ENCODE measurements at regions not wholly inside any gene's neighbourhood (a gene's known extent, or its start where the extent isn't known, plus 50 kb on each side); places are given as distances from the start of the nearest gene placed in this dataset.

GRCh38 chr18:46386788-46387187 lies 270.2 kb downstream of the LOXHD1 start:
- no peak overlapping the region for H2AFZ ChIP-seq (ENCODE audit: low read length)
- peak overlapping the region in 1 of 2 donors; percentile 32 for H3K4me3 ChIP-seq (ENCODE audit: low read length in 2 of 2)
- no peak overlapping the region for H3K14ac ChIP-seq (ENCODE audit: low read length)
- DNase-seq (ENCODE audit: low spot score) = no peak
- peaks cover 5 to 30% of the 10 kb centered on the region in 2 donors for H3K36me3 ChIP-seq (replicated peaks in 1 of 2; ENCODE audit: control insufficient read depth in 2 of 2, insufficient read depth in 2 of 2, low read length in 2 of 2)
- no peak overlapping the region for H2BK5ac ChIP-seq (ENCODE audit: low read length)
- no CpG with 5 or more reads among the region's 5 CpGs for WGBS, 2 donors (ENCODE audit: extremely low coverage in 2 of 2, insufficient read length in 2 of 2, insufficient replicate concordance in 1 of 2)
- H3K27ac ChIP-seq (replicated peaks; ENCODE audit: low read length) = no peak overlapping the region
- H2BK12ac ChIP-seq (ENCODE audit: low read length) = no peak overlapping the region
- no peak overlapping the region for H2BK120ac ChIP-seq (ENCODE audit: low read depth, low read length)
- no peak overlapping the region for H2BK15ac ChIP-seq (ENCODE audit: low read length)
- no peaks in the 10 kb centered on the region for H3K27me3 ChIP-seq (ENCODE audit: control insufficient read depth in 3 of 3, insufficient read depth in 3 of 3, low read depth in 1 of 3, low read length in 3 of 3)
- H3K4me1 ChIP-seq (ENCODE audit: control insufficient read depth in 2 of 2, insufficient read depth in 1 of 2, low read depth in 1 of 2, low read length in 2 of 2) = peaks cover 7 to 9% of the 10 kb centered on the region in 2 donors
- no peak overlapping the region for H3K4ac ChIP-seq (ENCODE audit: low read length)
- no peak overlapping the region for H3K23ac ChIP-seq (ENCODE audit: low read depth, low read length, poor library complexity)
- H3K79me1 ChIP-seq (ENCODE audit: low read depth, low read length) = peaks cover 8% of the 10 kb centered on the region
- no peak overlapping the region for H3K4me2 ChIP-seq (ENCODE audit: insufficient read depth, low read length, poor library complexity, severe bottlenecking)
- H3K18ac ChIP-seq (ENCODE audit: low read length) = peak overlapping the region; percentile 21
- no peak overlapping the region for H2AK5ac ChIP-seq (ENCODE audit: low read depth, low read length)
- no peak overlapping the region for H4K8ac ChIP-seq (ENCODE audit: low read depth, low read length)
- H4K91ac ChIP-seq (ENCODE audit: low read depth, low read length, poor library complexity) = no peak overlapping the region
- peaks cover 0 to 2% of the 10 kb centered on the region in 2 donors for H3K9me3 ChIP-seq (replicated peaks in 1 of 2; ENCODE audit: control insufficient read depth in 2 of 2, insufficient read depth in 1 of 2, low read depth in 1 of 2, low read length in 2 of 2)
- H3K9ac ChIP-seq (ENCODE audit: low read depth, low read length, poor library complexity) = no peak overlapping the region

DNA sequence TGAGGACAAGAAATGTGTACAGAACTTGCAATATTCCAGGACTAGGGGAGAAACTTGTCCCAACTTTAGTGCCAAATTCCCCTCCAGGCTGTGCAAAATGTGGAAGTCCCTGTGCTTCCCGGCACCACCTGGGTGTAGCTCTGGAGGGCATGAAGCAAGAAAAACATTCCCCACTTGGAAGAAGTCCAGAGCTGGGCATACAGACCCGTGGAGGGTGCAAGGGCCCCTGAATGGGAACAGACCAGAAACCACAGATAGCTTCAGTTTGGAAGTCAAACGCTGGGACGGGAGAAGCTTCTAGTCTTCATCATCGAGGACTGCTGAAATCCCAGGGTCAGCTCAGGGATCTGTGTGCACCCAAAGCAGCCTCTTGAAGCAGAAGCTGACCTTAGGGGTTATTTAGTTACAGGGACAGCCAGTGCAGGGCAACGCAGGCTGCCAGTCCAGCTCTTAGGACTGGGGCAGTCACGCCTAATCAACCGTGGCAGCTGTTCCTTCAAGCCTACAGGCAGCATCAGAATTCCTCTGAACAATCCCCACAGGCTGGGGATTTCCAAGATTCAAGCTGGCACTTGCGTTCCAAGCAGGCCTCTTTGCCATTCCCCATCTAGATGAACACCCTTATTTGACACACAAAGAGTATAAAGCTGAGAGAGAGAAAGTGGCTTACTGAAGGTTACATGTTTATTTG lies 269.4 kb downstream of the LOXHD1 start:
- Histone ChIP-seq H3K4me1 (ENCODE audit: control insufficient read depth in 2 of 2, insufficient read depth in 1 of 2, low read depth in 1 of 2, low read length in 2 of 2) (peaks cover 7 to 9% of the 10 kb centered on the region in 2 donors), H3K4me3 (ENCODE audit: low read length in 2 of 2) (no peak overlapping the region), H3K4ac (ENCODE audit: low read length) (no peak overlapping the region), H3K27me3 (ENCODE audit: control insufficient read depth in 3 of 3, insufficient read depth in 3 of 3, low read depth in 1 of 3, low read length in 3 of 3) (no peaks in the 10 kb centered on the region), H3K79me1 (ENCODE audit: low read depth, low read length) (peaks cover 11% of the 10 kb centered on the region), H3K18ac (ENCODE audit: low read length) (no peak overlapping the region), H3K36me3 (replicated peaks in 1 of 2; ENCODE audit: control insufficient read depth in 2 of 2, insufficient read depth in 2 of 2, low read length in 2 of 2) (peaks cover 7 to 36% of the 10 kb centered on the region in 2 donors), H3K14ac (ENCODE audit: low read length) (no peak overlapping the region), H4K91ac (ENCODE audit: low read depth, low read length, poor library complexity) (no peak overlapping the region), H3K23ac (ENCODE audit: low read depth, low read length, poor library complexity) (no peak overlapping the region), H3K9ac (ENCODE audit: low read depth, low read length, poor library complexity) (no peak overlapping the region), H2BK5ac (ENCODE audit: low read length) (no peak overlapping the region), H2BK12ac (ENCODE audit: low read length) (no peak overlapping the region), H3K27ac (replicated peaks; ENCODE audit: low read length) (no peak overlapping the region), H2BK120ac (ENCODE audit: low read depth, low read length) (no peak overlapping the region), H3K9me3 (replicated peaks in 1 of 2; ENCODE audit: control insufficient read depth in 2 of 2, insufficient read depth in 1 of 2, low read depth in 1 of 2, low read length in 2 of 2) (peaks cover 0 to 2% of the 10 kb centered on the region in 2 donors), H4K8ac (ENCODE audit: low read depth, low read length) (no peak overlapping the region), H2AK5ac (ENCODE audit: low read depth, low read length) (no peak overlapping the region), H2AFZ (ENCODE audit: low read length) (no peak overlapping the region), H3K4me2 (ENCODE audit: insufficient read depth, low read length, poor library complexity, severe bottlenecking) (no peak overlapping the region), H2BK15ac (ENCODE audit: low read length) (no peak overlapping the region)
- no peak for DNase-seq (ENCODE audit: low spot score)
- no CpG with 5 or more reads among the region's 9 CpGs for WGBS, 2 donors (ENCODE audit: extremely low coverage in 2 of 2, insufficient read length in 2 of 2, insufficient replicate concordance in 1 of 2)

DNA sequence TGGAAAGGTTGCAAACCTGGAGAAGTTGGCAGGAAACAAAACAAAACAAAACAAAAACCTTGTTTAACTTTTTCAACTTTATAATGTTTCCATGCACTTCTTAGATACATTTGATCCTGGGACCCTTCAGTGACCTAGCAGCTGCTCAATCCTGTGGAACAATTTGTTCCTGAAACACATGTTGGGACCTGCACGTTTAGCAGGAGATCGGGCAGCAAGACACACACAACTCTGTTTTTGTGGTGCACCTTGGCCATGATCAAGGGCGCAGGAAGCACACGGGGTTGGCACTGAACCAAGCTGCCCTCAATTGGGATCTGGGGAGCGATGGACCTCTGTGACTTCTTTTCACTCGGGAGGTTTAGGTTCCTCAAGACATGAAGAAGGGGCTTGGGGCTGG lies 268.7 kb downstream of the LOXHD1 start:
- Histone ChIP-seq H3K18ac (ENCODE audit: low read length) (no peak overlapping the region), H2AK5ac (ENCODE audit: low read depth, low read length) (no peak overlapping the region), H3K4ac (ENCODE audit: low read length) (no peak overlapping the region), H2BK120ac (ENCODE audit: low read depth, low read length) (no peak overlapping the region), H3K4me1 (ENCODE audit: control insufficient read depth in 2 of 2, insufficient read depth in 1 of 2, low read depth in 1 of 2, low read length in 2 of 2) (peaks cover 7 to 9% of the 10 kb centered on the region in 2 donors), H3K23ac (ENCODE audit: low read depth, low read length, poor library complexity) (no peak overlapping the region), H2BK15ac (ENCODE audit: low read length) (no peak overlapping the region), H3K9ac (ENCODE audit: low read depth, low read length, poor library complexity) (no peak overlapping the region), H3K4me3 (ENCODE audit: low read length in 2 of 2) (no peak overlapping the region), H3K9me3 (replicated peaks in 1 of 2; ENCODE audit: control insufficient read depth in 2 of 2, insufficient read depth in 1 of 2, low read depth in 1 of 2, low read length in 2 of 2) (no peaks in the 10 kb centered on the region), H2BK12ac (ENCODE audit: low read length) (no peak overlapping the region), H4K91ac (ENCODE audit: low read depth, low read length, poor library complexity) (no peak overlapping the region), H4K8ac (ENCODE audit: low read depth, low read length) (no peak overlapping the region), H3K79me1 (ENCODE audit: low read depth, low read length) (peaks cover 9% of the 10 kb centered on the region), H3K36me3 (replicated peaks in 1 of 2; ENCODE audit: control insufficient read depth in 2 of 2, insufficient read depth in 2 of 2, low read length in 2 of 2) (peaks cover 6 to 37% of the 10 kb centered on the region in 2 donors), H3K27ac (replicated peaks; ENCODE audit: low read length) (no peak overlapping the region), H3K27me3 (ENCODE audit: control insufficient read depth in 3 of 3, insufficient read depth in 3 of 3, low read depth in 1 of 3, low read length in 3 of 3) (no peaks in the 10 kb centered on the region), H3K4me2 (ENCODE audit: insufficient read depth, low read length, poor library complexity, severe bottlenecking) (no peak overlapping the region), H2BK5ac (ENCODE audit: low read length) (no peak overlapping the region), H2AFZ (ENCODE audit: low read length) (no peak overlapping the region), H3K14ac (ENCODE audit: low read length) (no peak overlapping the region)
- no peak for DNase-seq (ENCODE audit: low spot score)
- no CpG with 5 or more reads among the region's 6 CpGs for WGBS, 2 donors (ENCODE audit: extremely low coverage in 2 of 2, insufficient read length in 2 of 2, insufficient replicate concordance in 1 of 2)

- Histone ChIP-seq H2BK120ac (ENCODE audit: low read depth, low read length) (no peak overlapping the region), H3K4ac (ENCODE audit: low read length) (no peak overlapping the region), H3K4me1 (ENCODE audit: control insufficient read depth in 2 of 2, insufficient read depth in 1 of 2, low read depth in 1 of 2, low read length in 2 of 2) (peaks cover 0 to 1% of the 10 kb centered on the region in 2 donors), H3K23ac (ENCODE audit: low read depth, low read length, poor library complexity) (no peak overlapping the region), H3K9ac (ENCODE audit: low read depth, low read length, poor library complexity) (no peak overlapping the region), H2BK12ac (ENCODE audit: low read length) (no peak overlapping the region), H2AK5ac (ENCODE audit: low read depth, low read length) (no peak overlapping the region), H2BK5ac (ENCODE audit: low read length) (no peak overlapping the region), H4K91ac (ENCODE audit: low read depth, low read length, poor library complexity) (no peak overlapping the region), H3K36me3 (replicated peaks in 1 of 2; ENCODE audit: control insufficient read depth in 2 of 2, insufficient read depth in 2 of 2, low read length in 2 of 2) (peaks cover 6 to 39% of the 10 kb centered on the region in 2 donors), H2AFZ (ENCODE audit: low read length) (no peak overlapping the region), H3K27ac (replicated peaks; ENCODE audit: low read length) (no peak overlapping the region), H3K18ac (ENCODE audit: low read length) (peak overlapping the region; percentile 9), H3K14ac (ENCODE audit: low read length) (peak overlapping the region; percentile 42), H3K79me1 (ENCODE audit: low read depth, low read length) (peaks cover 20% of the 10 kb centered on the region), H4K8ac (ENCODE audit: low read depth, low read length) (no peak overlapping the region), H3K4me2 (ENCODE audit: insufficient read depth, low read length, poor library complexity, severe bottlenecking) (no peak overlapping the region), H3K27me3 (ENCODE audit: control insufficient read depth in 3 of 3, insufficient read depth in 3 of 3, low read depth in 1 of 3, low read length in 3 of 3) (no peaks in the 10 kb centered on the region), H3K4me3 (ENCODE audit: low read length in 2 of 2) (no peak overlapping the region), H3K9me3 (replicated peaks in 1 of 2; ENCODE audit: control insufficient read depth in 2 of 2, insufficient read depth in 1 of 2, low read depth in 1 of 2, low read length in 2 of 2) (no peaks in the 10 kb centered on the region), H2BK15ac (ENCODE audit: low read length) (no peak overlapping the region)
- WGBS, 2 donors (ENCODE audit: extremely low coverage in 2 of 2, insufficient read length in 2 of 2, insufficient replicate concordance in 1 of 2) = no CpG with 5 or more reads among the region's 9 CpGs
- DNase-seq (ENCODE audit: low spot score) = no peak
These were observed 264.4 kb downstream of the LOXHD1 start for GRCh38 chr18:46392576-46392975.
